Superior temporal gyrus (tissue), 1 donor: ENCODE measurements at regions not wholly inside any gene's neighbourhood (a gene's known extent, or its start where the extent isn't known, plus 50 kb on each side); places are given as distances from the start of the nearest gene placed in this dataset.

Experiments
- DNase-seq: peaks from one replicate; pipeline ENCODE4 v3.0.0-alpha.2; 2016; ENCODE audit errors: extremely low spot score

- no peak for DNase-seq
Observed at GRCh38 chr5:58403822-58404433, 56.0 kb downstream of the PLK2 start.

GRCh38 chr5:58401701-58402100 lies 58.2 kb downstream of the PLK2 start:
- no peak for DNase-seq

GRCh38 chr5:58400737-58401136 lies 59.1 kb downstream of the PLK2 start:
- no peak for DNase-seq

GRCh38 chr5:58399951-58400350 lies 59.9 kb downstream of the PLK2 start:
- no peak for DNase-seq

GRCh38 chr5:58394339-58394738 lies 65.5 kb downstream of the PLK2 start:
- DNase-seq, result no peak

GRCh38 chr5:58393716-58394115 lies 66.2 kb downstream of the PLK2 start:
- DNase-seq, result no peak

- no peak for DNase-seq
Observed at GRCh38 chr5:58392496-58392895, 67.4 kb downstream of the PLK2 start.

GRCh38 chr5:58383448-58383847 lies 76.4 kb downstream of the PLK2 start:
- no peak for DNase-seq

- no peak for DNase-seq
Observed at GRCh38 chr5:58382131-58382534, 77.8 kb downstream of the PLK2 start.

GRCh38 chr5:58381566-58381965 lies 78.3 kb downstream of the PLK2 start:
- no peak for DNase-seq

GRCh38 chr5:58380655-58381054 lies 79.2 kb downstream of the PLK2 start:
- DNase-seq, result no peak

- DNase-seq, result no peak
Observed at GRCh38 chr5:58378613-58379390, 81.1 kb downstream of the PLK2 start.

- DNase-seq, result no peak
Observed at GRCh38 chr5:58370606-58371005, 89.3 kb downstream of the PLK2 start.

GRCh38 chr5:58369513-58370190 lies 90.2 kb downstream of the PLK2 start:
- DNase-seq, result no peak

GRCh38 chr5:58366461-58366860 lies 93.4 kb downstream of the PLK2 start:
- DNase-seq, result no peak

GRCh38 chr5:58365791-58366190 lies 94.1 kb downstream of the PLK2 start:
- DNase-seq, result no peak

GRCh38 chr5:58363461-58364249 lies 96.2 kb downstream of the PLK2 start:
- DNase-seq, result no peak

- no peak for DNase-seq
Observed at GRCh38 chr5:58362135-58362534, 97.8 kb downstream of the PLK2 start.

- no peak for DNase-seq
Observed at GRCh38 chr5:58360794-58361193, 99.1 kb downstream of the PLK2 start.

GRCh38 chr5:58359981-58360380 lies 99.9 kb downstream of the PLK2 start:
- DNase-seq, result no peak

- DNase-seq, result no peak
Observed at GRCh38 chr5:58358501-58359178, 101.2 kb downstream of the PLK2 start.
